K562 (cell line): ENCODE measurements at regions not wholly inside any gene's neighbourhood (a gene's known extent, or its start where the extent isn't known, plus 50 kb on each side); places are given as distances from the start of the nearest gene placed in this dataset.

Experiments
- ATF2 ChIP-seq: sonication (generic); formaldehyde crosslinking; IDR thresholded peaks from 2 replicates; pipeline ENCODE4 v1.8.1; 2022; ENCODE audit warnings: missing genetic modification reagents
- BCL6 ChIP-seq: fragments of 250-450 bp; sonication (Bioruptor Pico); IDR thresholded peaks from 2 replicates; pipeline ENCODE4 v1.4.0; 2020
- BRCA1 ChIP-seq, 2 experiments: fragments of 450-650 bp in 1 of 2; sonication (generic) in 1 of 2; formaldehyde crosslinking in 1 of 2; IDR thresholded peaks; 2 replicates each; pipeline versions ENCODE4 v1.5.0 to v1.6.1; 2017 to 2020; ENCODE audit warnings: mild to moderate bottlenecking in 1 of 2, missing genetic modification reagents in 1 of 2
- CTCF ChIP-seq, 3 experiments: IDR thresholded peaks in 2 of 3; conservative IDR thresholded peaks in 1 of 3; 2 replicates each; pipeline ENCODE4 v1.5.1; 2011 to 2012; ENCODE audit warnings: low read length in 3 of 3, mild to moderate bottlenecking in 3 of 3, control low read depth in 2 of 3, improper control_type of control experiment in 1 of 3, inconsistent platforms in 1 of 3, low read depth in 1 of 3, mixed read lengths in 1 of 3, moderate library complexity in 1 of 3; ENCODE audit not compliant: insufficient read depth in 2 of 3
- EZH2 ChIP-seq: IDR thresholded peaks from 2 replicates; pipeline ENCODE4 v1.6.1; 2012; ENCODE audit warnings: low read depth, mild to moderate bottlenecking, inconsistent platforms, low read length, borderline replicate concordance
- MAX ChIP-seq: sonication (generic); formaldehyde crosslinking; IDR thresholded peaks from 2 replicates; pipeline ENCODE4 v1.9.0; 2022; ENCODE audit warnings: mild to moderate bottlenecking, missing genetic modification reagents
- OTX1 ChIP-seq: fragments of 450-650 bp; formaldehyde crosslinking; IDR thresholded peaks from 2 replicates; pipeline ENCODE4 v1.4.0; 2022; ENCODE audit warnings: mild to moderate bottlenecking
- PYGO2 ChIP-seq: fragments of 450-650 bp; IDR thresholded peaks from 2 replicates; pipeline ENCODE4 v1.6.1; 2016; ENCODE audit warnings: mild to moderate bottlenecking, missing genetic modification characterization, moderate library complexity, missing compliant biosample characterization
- SMARCA5 ChIP-seq: fragments of 450-650 bp; IDR thresholded peaks from 2 replicates; pipeline ENCODE4 v1.6.1; 2016
- SPI1 ChIP-seq: IDR thresholded peaks from 2 replicates; pipeline ENCODE4 v1.6.1; 2011; ENCODE audit warnings: low read depth, low read length, control low read depth, borderline replicate concordance
- ZNF239 ChIP-seq: fragments of 250-450 bp; sonication (Bioruptor Pico); IDR thresholded peaks from 2 replicates; pipeline ENCODE4 v1.4.0; 2020; ENCODE audit warnings: mild to moderate bottlenecking
- ZNF639 ChIP-seq, 2 experiments: fragments of 200-800 bp in 1 of 2; sonication (Bioruptor generic) in 1 of 2; sonication (generic) in 1 of 2; formaldehyde crosslinking in 1 of 2; IDR thresholded peaks in 1 of 2; conservative IDR thresholded peaks in 1 of 2; 2 replicates each; pipeline versions ENCODE4 v1.5.0 to v1.6.1; 2016 to 2020; ENCODE audit warnings: missing compliant biosample characterization in 1 of 2, missing genetic modification characterization in 1 of 2, missing genetic modification reagents in 1 of 2
- ZNF780A ChIP-seq: fragments of 250-450 bp; sonication (Bioruptor Pico); IDR thresholded peaks from 2 replicates; pipeline ENCODE4 v1.5.0; 2021; ENCODE audit warnings: mild to moderate bottlenecking
- ZZZ3 ChIP-seq: fragments of 450-650 bp; IDR thresholded peaks from 2 replicates; pipeline ENCODE4 v1.6.1; 2016; ENCODE audit warnings: antibody characterized with exemption, mild to moderate bottlenecking, moderate library complexity

GRCh38 chr18:14927701-14928100, 179.7 kb downstream of the ANKRD30B start:
- no peak for TF ChIP-seq SPI1
- no peak for TF ChIP-seq OTX1 (CRISPR knock-in tag)
- no peak for TF ChIP-seq ZNF780A (CRISPR knock-in tag)
- no peak for TF ChIP-seq PYGO2 (tag)
- no peak for TF ChIP-seq ZZZ3
- no peak for TF ChIP-seq MAX (CRISPR knock-in tag)
- no peak for TF ChIP-seq ZNF639 (CRISPR knock-in tag; conservative IDR thresholded peaks at IDR 0.05 in 1 of 2, IDR thresholded peaks at IDR 0.05 in 1 of 2)
- no peak for TF ChIP-seq CTCF (IDR thresholded peaks at IDR 0.05 in 2 of 3, conservative IDR thresholded peaks at IDR 0.05 in 1 of 3; ENCODE audit: insufficient read depth in 2 of 3, low read depth in 1 of 3, low read length in 3 of 3)
- no peak for TF ChIP-seq ZNF239
- TF ChIP-seq EZH2, result no peak
- TF ChIP-seq SMARCA5, result no peak
- TF ChIP-seq BRCA1 (IDR thresholded peaks at IDR 0.05), result no peak
- no peak for TF ChIP-seq BRCA1 (CRISPR knock-in tag; IDR thresholded peaks at IDR 0.05)
- no peak for TF ChIP-seq ATF2 (CRISPR knock-in tag)
- TF ChIP-seq BCL6 (CRISPR knock-in tag), result no peak
